Testis (tissue), 2 donors: ENCODE measurements at regions not wholly inside any gene's neighbourhood (a gene's known extent, or its start where the extent isn't known, plus 50 kb on each side); places are given as distances from the start of the nearest gene placed in this dataset.

ENCODE experiments used
- CTCF ChIP-seq, 3 experiments: fragments of 450-650 bp in 2 of 3; fragments of 200-600 bp in 1 of 3; sonication (generic) in 1 of 3; IDR thresholded peaks; one replicate each; pipeline ENCODE4 v1.5.1; 2016 to 2019; ENCODE audit warnings: antibody characterized with exemption in 3 of 3, mild to moderate bottlenecking in 2 of 3, moderate library complexity in 1 of 3
- POLR2A ChIP-seq: fragments of 450-650 bp; IDR thresholded peaks from one replicate; pipeline ENCODE4 v1.6.1; 2017; ENCODE audit warnings: antibody characterized with exemption, mild to moderate bottlenecking, moderate library complexity

- TF ChIP-seq CTCF (IDR thresholded peaks at IDR 0.05) (no peak), POLR2A (no peak)
Observed at GRCh38 chr5:174404848-174405247, 319.5 kb upstream of the MSX2 start.
